ENCODE measurements at regions not wholly inside any gene's neighbourhood (a gene's known extent, or its start where the extent isn't known, plus 50 kb on each side); places are given as distances from the start of the nearest gene placed in this dataset.

GRCh38 chr2:58976375-58977071 lies 735.4 kb upstream of the FANCL start:
- Histone ChIP-seq H3K4me2 (ENCODE audit: insufficient read depth, low read length) (no peak overlapping the region), H4K20me1 (ENCODE audit: insufficient read depth, low read length) (no peaks in the 10 kb centered on the region), H3K4me1 (ENCODE audit: insufficient read depth, low read length) (no peaks in the 10 kb centered on the region), H3K79me2 (ENCODE audit: insufficient read depth, low read length) (no peaks in the 10 kb centered on the region), H2AFZ (ENCODE audit: low read length) (no peak overlapping the region), H3K27me3 (ENCODE audit: insufficient read depth, low read length) (no peaks in the 10 kb centered on the region), H3K4me3 (ENCODE audit: insufficient read depth, low read length) (no peak overlapping the region), H3K9me3 (ENCODE audit: low read depth, low read length) (peaks cover 2% of the 10 kb centered on the region), H3K36me3 (ENCODE audit: insufficient read depth, low read length) (no peaks in the 10 kb centered on the region), H3K27ac (ENCODE audit: low read depth, low read length) (no peak overlapping the region)
- no peak for DNase-seq (ENCODE audit: insufficient read length, low spot score, missing footprints)
- TF ChIP-seq CTCF (IDR thresholded peaks at IDR 0.05; ENCODE audit: extremely low read depth, low read depth, low read length): no peak

GRCh38 chr2:58974881-58975280 lies 733.8 kb upstream of the FANCL start:
- Histone ChIP-seq H3K4me1 (ENCODE audit: insufficient read depth, low read length) (no peaks in the 10 kb centered on the region), H2AFZ (ENCODE audit: low read length) (no peak overlapping the region), H3K27me3 (ENCODE audit: insufficient read depth, low read length) (no peaks in the 10 kb centered on the region), H3K79me2 (ENCODE audit: insufficient read depth, low read length) (no peaks in the 10 kb centered on the region), H3K4me2 (ENCODE audit: insufficient read depth, low read length) (no peak overlapping the region), H3K4me3 (ENCODE audit: insufficient read depth, low read length) (no peak overlapping the region), H3K36me3 (ENCODE audit: insufficient read depth, low read length) (no peaks in the 10 kb centered on the region), H4K20me1 (ENCODE audit: insufficient read depth, low read length) (no peaks in the 10 kb centered on the region), H3K9me3 (ENCODE audit: low read depth, low read length) (peaks cover 2% of the 10 kb centered on the region), H3K27ac (ENCODE audit: low read depth, low read length) (no peak overlapping the region)
- TF ChIP-seq CTCF (IDR thresholded peaks at IDR 0.05; ENCODE audit: extremely low read depth, low read depth, low read length): no peak
- DNase-seq (ENCODE audit: insufficient read length, low spot score, missing footprints): no peak

GRCh38 chr2:58974426-58974825 lies 733.3 kb upstream of the FANCL start:
- Histone ChIP-seq H3K4me3 (ENCODE audit: insufficient read depth, low read length) (no peak overlapping the region), H3K27me3 (ENCODE audit: insufficient read depth, low read length) (no peaks in the 10 kb centered on the region), H3K27ac (ENCODE audit: low read depth, low read length) (no peak overlapping the region), H4K20me1 (ENCODE audit: insufficient read depth, low read length) (no peaks in the 10 kb centered on the region), H2AFZ (ENCODE audit: low read length) (no peak overlapping the region), H3K4me2 (ENCODE audit: insufficient read depth, low read length) (no peak overlapping the region), H3K9me3 (ENCODE audit: low read depth, low read length) (peaks cover 2% of the 10 kb centered on the region), H3K79me2 (ENCODE audit: insufficient read depth, low read length) (no peaks in the 10 kb centered on the region), H3K4me1 (ENCODE audit: insufficient read depth, low read length) (no peaks in the 10 kb centered on the region), H3K36me3 (ENCODE audit: insufficient read depth, low read length) (no peaks in the 10 kb centered on the region)
- TF ChIP-seq CTCF (IDR thresholded peaks at IDR 0.05; ENCODE audit: extremely low read depth, low read depth, low read length): no peak
- no peak for DNase-seq (ENCODE audit: insufficient read length, low spot score, missing footprints)

- Histone ChIP-seq H2AFZ (ENCODE audit: low read length) (no peak overlapping the region), H3K36me3 (ENCODE audit: insufficient read depth, low read length) (no peaks in the 10 kb centered on the region), H3K4me2 (ENCODE audit: insufficient read depth, low read length) (no peak overlapping the region), H3K4me1 (ENCODE audit: insufficient read depth, low read length) (no peaks in the 10 kb centered on the region), H3K27me3 (ENCODE audit: insufficient read depth, low read length) (no peaks in the 10 kb centered on the region), H4K20me1 (ENCODE audit: insufficient read depth, low read length) (no peaks in the 10 kb centered on the region), H3K9me3 (ENCODE audit: low read depth, low read length) (peaks cover under 1% of the 10 kb centered on the region), H3K4me3 (ENCODE audit: insufficient read depth, low read length) (no peak overlapping the region), H3K27ac (ENCODE audit: low read depth, low read length) (no peak overlapping the region), H3K79me2 (ENCODE audit: insufficient read depth, low read length) (no peaks in the 10 kb centered on the region)
- TF ChIP-seq CTCF (IDR thresholded peaks at IDR 0.05; ENCODE audit: extremely low read depth, low read depth, low read length): no peak
- DNase-seq (ENCODE audit: insufficient read length, low spot score, missing footprints): peak; percentile 34
Measured at GRCh38 chr2:58973811-58974281, 732.7 kb upstream of the FANCL start.

All from osteoblast (primary cell).